Activated CD4-positive, alpha-beta T cell treated with anti-CD3 and anti-CD28 coated beads, Interleukin-2, Interleukin-6, amounts not matched to agents 100 ng/mL and 50 ng/mL, durations not matched to agents 16 hours and 8 hours (primary cell): ENCODE measurements at regions not wholly inside any gene's neighbourhood (a gene's known extent, or its start where the extent isn't known, plus 50 kb on each side); places are given as distances from the start of the nearest gene placed in this dataset.

Source experiments
- DNase-seq: peaks from one replicate; pipeline ENCODE4 v3.0.0-alpha.2; 2020

DNA sequence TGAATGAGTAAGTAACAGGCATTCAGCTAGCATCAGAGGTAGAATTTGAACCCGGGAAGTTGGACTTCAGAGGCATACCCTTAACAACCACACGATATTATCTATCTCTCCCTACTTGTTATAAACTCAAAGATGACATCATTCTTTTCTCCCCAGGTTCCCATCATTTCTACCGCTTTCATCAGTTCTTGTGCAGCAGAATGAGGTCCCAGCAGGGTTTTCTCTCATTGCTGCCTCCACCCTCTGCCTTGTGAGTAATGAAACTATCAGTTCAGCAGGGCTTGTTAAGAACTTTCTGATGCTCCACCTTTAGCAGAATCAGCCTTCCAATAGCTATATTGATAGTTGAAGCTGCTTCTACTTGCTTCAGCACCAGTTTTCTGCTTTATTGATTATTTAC lies 487.5 kb upstream of the KCNMB2 start:
- no peak for DNase-seq

DNA sequence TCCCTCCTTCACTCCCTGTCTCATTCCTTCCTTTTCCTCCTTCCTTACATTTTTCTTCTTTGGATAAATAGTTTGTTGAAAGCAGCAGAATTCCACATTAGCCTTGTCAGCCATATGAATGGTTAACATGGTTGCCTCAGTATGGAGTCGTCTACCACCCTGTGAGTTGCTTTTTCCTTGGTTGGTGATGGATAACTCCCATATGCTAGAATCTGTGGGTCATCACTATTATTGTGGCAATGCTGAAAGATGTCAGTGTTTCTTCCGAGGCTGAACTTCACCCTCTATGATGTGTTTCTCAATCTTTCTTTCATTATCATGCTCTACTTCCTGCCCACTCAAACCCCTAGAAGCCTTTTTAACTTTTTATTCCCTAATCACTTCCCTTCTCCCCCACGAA lies 481.8 kb upstream of the KCNMB2 start:
- DNase-seq = no peak

DNA sequence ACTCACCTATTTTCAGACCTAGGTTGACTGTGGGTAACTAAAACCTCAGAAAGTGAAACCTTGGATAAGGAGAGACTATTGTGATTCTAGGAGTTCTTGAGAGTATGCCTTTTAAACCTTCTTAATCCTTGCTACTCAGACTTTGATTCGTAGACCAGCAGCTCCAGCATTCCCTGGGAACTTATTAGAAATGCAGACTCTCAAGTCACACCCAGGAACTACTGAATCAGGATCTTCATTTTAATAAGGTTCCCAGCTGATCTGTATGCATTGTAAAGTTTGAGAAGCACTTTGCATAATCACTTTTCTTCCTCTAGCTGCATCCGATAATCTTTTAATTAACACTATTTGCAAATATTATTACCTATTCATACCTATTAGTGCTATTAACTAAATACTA lies 480.3 kb upstream of the KCNMB2 start:
- no peak for DNase-seq

DNA sequence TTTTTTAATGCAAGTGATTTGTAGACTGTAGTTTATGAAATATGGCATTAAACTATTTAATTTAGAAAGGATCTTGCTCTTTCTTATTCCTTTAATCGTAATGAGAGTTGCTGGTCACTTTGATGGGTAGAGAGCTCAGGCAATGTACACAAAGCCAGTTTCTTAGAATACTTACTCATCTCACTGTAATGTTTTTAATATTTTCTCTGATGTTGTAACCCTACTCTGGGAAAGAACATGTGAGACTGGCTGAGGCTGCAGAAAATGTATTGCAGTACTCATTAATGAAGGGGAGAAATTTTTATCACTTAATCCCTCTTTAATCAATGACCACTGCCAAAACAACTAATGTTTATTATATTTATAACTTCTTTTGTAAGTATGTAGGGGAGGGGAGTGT lies 479.4 kb upstream of the KCNMB2 start:
- no peak for DNase-seq

DNA sequence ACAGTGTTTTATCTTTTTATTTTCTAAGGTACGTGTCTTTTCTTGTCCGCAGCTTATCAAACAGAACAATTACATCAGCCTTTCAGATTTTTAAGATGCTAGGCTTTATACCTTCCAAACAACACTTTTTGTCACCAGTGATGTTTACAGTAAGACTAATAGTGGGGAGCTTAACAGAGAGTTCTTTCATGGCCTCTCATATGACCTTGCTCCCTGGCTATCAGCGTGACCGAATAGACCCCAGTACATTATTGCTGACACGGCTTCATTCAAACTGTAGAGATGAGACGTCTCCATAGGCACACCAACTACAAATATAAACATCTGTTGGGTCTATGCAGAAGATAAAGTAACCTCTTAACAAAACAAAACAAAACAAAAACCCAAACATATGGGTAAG lies 477.6 kb upstream of the KCNMB2 start:
- no peak for DNase-seq

DNA sequence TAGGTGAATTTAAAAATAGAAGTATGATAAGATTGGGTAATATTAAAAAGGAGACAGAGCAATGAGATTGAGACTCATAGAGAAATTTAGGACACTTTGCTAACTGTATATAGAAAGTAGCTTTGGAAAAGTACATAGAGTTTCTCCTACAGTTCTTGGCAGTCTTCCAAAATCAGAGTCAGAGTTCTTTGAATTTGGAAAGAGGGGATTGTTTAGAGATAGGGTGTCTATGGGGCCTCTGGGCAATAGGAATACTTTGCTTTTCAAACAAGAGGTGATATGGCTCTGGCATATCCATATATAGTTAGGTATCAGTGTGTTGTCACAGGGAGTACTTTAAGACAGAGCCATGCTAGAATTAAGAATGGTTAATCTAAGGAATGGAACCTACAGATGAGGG lies 477.1 kb upstream of the KCNMB2 start:
- no peak for DNase-seq

- DNase-seq = no peak
These were observed 476.4 kb upstream of the KCNMB2 start for GRCh38 chr3:178059836-178060235.

GRCh38 chr3:178060407-178060806 lies 475.8 kb upstream of the KCNMB2 start:
- DNase-seq = no peak

- no peak for DNase-seq
These were observed 474.1 kb upstream of the KCNMB2 start for GRCh38 chr3:178062126-178062525.

GRCh38 chr3:178063461-178063860 lies 472.8 kb upstream of the KCNMB2 start:
- DNase-seq = no peak

GRCh38 chr3:178067721-178068120 lies 468.5 kb upstream of the KCNMB2 start:
- no peak for DNase-seq

DNA sequence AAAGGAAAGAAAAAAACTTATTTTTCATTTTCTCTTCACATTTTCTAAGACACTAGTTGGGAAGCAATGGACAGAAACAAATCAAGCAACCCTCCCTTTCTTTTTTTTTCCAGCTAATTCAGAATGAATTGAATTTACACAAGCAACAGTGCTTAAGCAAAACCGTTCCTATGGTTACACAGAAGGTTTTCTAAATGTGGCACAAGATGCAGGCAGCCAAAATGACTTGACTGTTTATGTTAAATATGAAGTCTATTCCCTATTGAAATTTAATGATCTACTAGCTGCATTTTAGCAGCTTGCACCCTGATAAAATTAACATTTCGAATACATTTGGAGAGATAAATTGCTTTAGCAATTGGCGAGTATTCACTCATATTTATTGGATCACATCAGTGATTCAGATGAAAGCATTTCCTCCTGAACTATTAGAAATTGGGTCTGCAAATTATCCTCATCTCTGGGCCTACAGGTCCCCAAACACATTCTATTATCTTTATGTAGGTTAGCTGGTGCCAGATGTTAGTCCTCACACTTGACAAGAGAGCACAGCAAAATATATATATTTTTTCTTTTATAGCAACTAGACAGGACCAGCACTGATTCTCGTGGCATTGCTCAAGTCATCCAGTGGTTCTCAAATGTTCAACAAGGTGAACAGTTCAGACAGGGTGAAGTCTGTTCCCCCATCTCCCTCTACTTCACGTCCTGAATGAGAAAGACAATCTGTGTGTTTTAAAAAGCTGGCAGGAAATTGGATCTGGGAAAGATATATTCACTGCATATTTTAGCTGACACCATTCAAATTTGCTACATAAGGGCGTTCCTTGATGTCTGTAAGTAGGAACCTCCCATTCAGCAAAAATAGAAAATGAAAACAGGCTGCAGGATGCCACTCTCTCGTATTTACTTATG lies 463.6 kb upstream of the KCNMB2 start:
- DNase-seq = no peak

GRCh38 chr3:178073366-178073765 lies 462.9 kb upstream of the KCNMB2 start:
- DNase-seq = no peak

- no peak for DNase-seq
These were observed 460.9 kb upstream of the KCNMB2 start for GRCh38 chr3:178075344-178075743.

GRCh38 chr3:178078953-178079352 lies 457.3 kb upstream of the KCNMB2 start:
- DNase-seq = no peak

- DNase-seq = no peak
These were observed 456.3 kb upstream of the KCNMB2 start for GRCh38 chr3:178079966-178080365.

- DNase-seq = no peak
These were observed 453.8 kb upstream of the KCNMB2 start for GRCh38 chr3:178082326-178082906.

- no peak for DNase-seq
These were observed 452.1 kb upstream of the KCNMB2 start for GRCh38 chr3:178083906-178084866.

GRCh38 chr3:178084938-178085816 lies 451.1 kb upstream of the KCNMB2 start:
- no peak for DNase-seq

DNA sequence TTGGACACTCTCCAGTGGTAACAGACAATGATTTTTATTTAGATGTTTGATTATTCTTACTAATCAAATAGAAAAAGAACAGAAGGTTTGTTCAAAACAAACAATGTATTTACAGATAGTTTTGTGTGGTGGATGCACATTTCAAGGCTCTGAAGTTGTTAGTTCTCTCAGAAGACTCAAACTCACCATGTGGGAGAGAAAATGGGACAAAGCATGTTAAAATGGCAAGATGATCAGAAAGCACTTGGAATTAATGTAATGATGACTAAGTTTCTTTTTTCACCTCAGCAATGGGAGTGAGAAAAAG lies 450.5 kb upstream of the KCNMB2 start:
- no peak for DNase-seq

DNA sequence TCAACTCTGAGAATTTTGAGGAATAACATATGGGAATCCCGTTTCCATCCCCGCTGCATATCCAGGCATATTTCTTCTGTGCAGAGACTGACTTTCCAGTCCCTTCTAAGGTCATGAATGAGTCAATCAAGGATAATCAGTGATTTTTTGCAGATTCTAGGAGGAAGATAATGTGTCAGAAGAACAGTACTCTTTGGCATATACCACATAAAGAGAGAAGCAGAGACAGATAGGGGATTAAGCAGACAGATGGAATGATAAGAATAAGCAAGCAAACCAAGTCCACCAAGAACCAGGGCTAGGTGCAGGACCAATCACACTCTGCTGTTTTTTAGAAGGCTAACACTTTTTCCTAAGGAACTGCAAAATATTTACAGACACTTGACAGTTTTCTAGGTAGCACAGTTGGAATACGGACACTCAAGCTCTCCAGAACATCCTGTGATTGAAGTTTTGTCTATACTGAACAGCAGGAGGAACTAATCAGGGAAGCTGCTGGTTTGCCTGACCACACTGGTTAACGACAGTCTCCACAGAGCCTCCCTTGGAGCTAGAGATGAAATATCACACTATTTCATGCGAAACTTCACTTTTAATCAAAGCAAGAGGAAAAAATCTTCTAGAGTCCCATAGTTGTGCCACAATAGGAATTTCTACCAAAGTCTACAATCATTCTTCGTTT lies 450.0 kb upstream of the KCNMB2 start:
- no peak for DNase-seq

GRCh38 chr3:178087376-178087775 lies 448.9 kb upstream of the KCNMB2 start:
- no peak for DNase-seq
